Gastrocnemius medialis (tissue), 4 donors: ENCODE measurements at regions not wholly inside any gene's neighbourhood (a gene's known extent, or its start where the extent isn't known, plus 50 kb on each side); places are given as distances from the start of the nearest gene placed in this dataset.

Source experiments
- ATAC-seq, 2 donors: fragments of 150-250 bp; one replicate each; pipeline ENCODE4 v1.9.1; 2016
- DNase-seq, 2 donors: peaks; one replicate each; pipeline ENCODE4 v3.0.0-alpha.2; 2019
- H3K27ac ChIP-seq, 4 donors: fragments of 200-600 bp; sonication (generic); 1 replicate in 1 of 4; 2 replicates in 3 of 4; pipeline ENCODE4 v1.5.1; 2016 to 2018; ENCODE audit warnings: mild to moderate bottlenecking in 2 of 4, moderate library complexity in 1 of 4
- H3K27me3 ChIP-seq, 3 donors: fragments of 200-600 bp; sonication (generic) in 2 of 3; 1 replicate in 1 of 3; 2 replicates in 2 of 3; pipeline versions ENCODE4 v1.5.1 to v1.6.0; 2016 to 2019; ENCODE audit warnings: mild to moderate bottlenecking in 1 of 3, moderate library complexity in 1 of 3
- H3K36me3 ChIP-seq, 2 donors: fragments of 200-600 bp; sonication (generic) in 1 of 2; one replicate each; pipeline ENCODE4 v1.5.1; 2017 to 2018
- H3K4me1 ChIP-seq, 2 donors: fragments of 200-600 bp; sonication (generic) in 1 of 2; one replicate each; pipeline ENCODE4 v1.5.1; 2016 to 2017; ENCODE audit warnings: mild to moderate bottlenecking in 2 of 2
- H3K4me3 ChIP-seq, 4 donors: fragments of 200-600 bp; sonication (generic) in 3 of 4; 1 replicate in 1 of 4; 2 replicates in 3 of 4; pipeline ENCODE4 v1.5.1; 2016 to 2019; ENCODE audit warnings: mild to moderate bottlenecking in 2 of 4
- H3K9me3 ChIP-seq, 3 donors: fragments of 200-600 bp; sonication (generic) in 2 of 3; 1 replicate in 1 of 3; 2 replicates in 2 of 3; pipeline ENCODE4 v1.5.1; 2016 to 2019
- POLR2A ChIP-seq, 2 donors: fragments of 450-650 bp; IDR thresholded peaks; one replicate each; pipeline ENCODE4 v1.6.1; 2017; ENCODE audit warnings: antibody characterized with exemption in 2 of 2, mild to moderate bottlenecking in 2 of 2, moderate library complexity in 2 of 2
- in situ Hi-C, 4 donors: fragments of 200-750 bp; cut with MboI; loops; one replicate each; pipeline versions ENCODE4 v1.15.0 to v1.8.0; 2017; ENCODE audit warnings: low sequenced_read_pairs in 4 of 4
- intact Hi-C: fragments of 100-400 bp; cut with DNase I; formaldehyde crosslinking; loops from one replicate; pipeline ENCODE4 v1.15.1; 2023; ENCODE audit warnings: low total_unique reads
- TF ChIP-seq, protein P1 (sequence below), 5 experiments: fragments of 450-650 bp in 3 of 5; fragments of 200-600 bp in 2 of 5; sonication (generic) in 2 of 5; IDR thresholded peaks in 4 of 5; conservative IDR thresholded peaks in 1 of 5; 1 replicate in 4 of 5; 2 replicates in 1 of 5; pipeline ENCODE4 v1.5.1; 2016 to 2019; ENCODE audit warnings: antibody characterized with exemption in 5 of 5, mild to moderate bottlenecking in 3 of 5, moderate library complexity in 3 of 5

- peaks cover 0 to 3% (median 0%) of the 10 kb centered on the region in 3 donors for H3K27me3 ChIP-seq
- peak overlapping the region in 3 of 4 donors; percentile 71 to 79 (median 75) for H3K27ac ChIP-seq
- ATAC-seq (no peak), DNase-seq (no peak)
- in situ Hi-C loops = no loop called here
- H3K9me3 ChIP-seq = no peaks in the 10 kb centered on the region
- no peaks in the 10 kb centered on the region for H3K36me3 ChIP-seq
- peaks cover 11 to 18% of the 10 kb centered on the region in 2 donors for H3K4me1 ChIP-seq
- TF ChIP-seq, protein P1, sequence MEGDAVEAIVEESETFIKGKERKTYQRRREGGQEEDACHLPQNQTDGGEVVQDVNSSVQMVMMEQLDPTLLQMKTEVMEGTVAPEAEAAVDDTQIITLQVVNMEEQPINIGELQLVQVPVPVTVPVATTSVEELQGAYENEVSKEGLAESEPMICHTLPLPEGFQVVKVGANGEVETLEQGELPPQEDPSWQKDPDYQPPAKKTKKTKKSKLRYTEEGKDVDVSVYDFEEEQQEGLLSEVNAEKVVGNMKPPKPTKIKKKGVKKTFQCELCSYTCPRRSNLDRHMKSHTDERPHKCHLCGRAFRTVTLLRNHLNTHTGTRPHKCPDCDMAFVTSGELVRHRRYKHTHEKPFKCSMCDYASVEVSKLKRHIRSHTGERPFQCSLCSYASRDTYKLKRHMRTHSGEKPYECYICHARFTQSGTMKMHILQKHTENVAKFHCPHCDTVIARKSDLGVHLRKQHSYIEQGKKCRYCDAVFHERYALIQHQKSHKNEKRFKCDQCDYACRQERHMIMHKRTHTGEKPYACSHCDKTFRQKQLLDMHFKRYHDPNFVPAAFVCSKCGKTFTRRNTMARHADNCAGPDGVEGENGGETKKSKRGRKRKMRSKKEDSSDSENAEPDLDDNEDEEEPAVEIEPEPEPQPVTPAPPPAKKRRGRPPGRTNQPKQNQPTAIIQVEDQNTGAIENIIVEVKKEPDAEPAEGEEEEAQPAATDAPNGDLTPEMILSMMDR (IDR thresholded peaks at IDR 0.05 in 4 of 5, conservative IDR thresholded peaks at IDR 0.05 in 1 of 5) = no peak
- TF ChIP-seq POLR2A (IDR thresholded peaks at IDR 0.05) = no peak
- intact Hi-C loops = loop anchor here (2.0 kb wide), 1 partner anchor 67 kb away; no protein-coding TSS in a partner anchor
- no peak overlapping the region for H3K4me3 ChIP-seq
These were observed 69.1 kb upstream of the ZNF516 start for GRCh38 chr18:76564117-76564516.

DNA sequence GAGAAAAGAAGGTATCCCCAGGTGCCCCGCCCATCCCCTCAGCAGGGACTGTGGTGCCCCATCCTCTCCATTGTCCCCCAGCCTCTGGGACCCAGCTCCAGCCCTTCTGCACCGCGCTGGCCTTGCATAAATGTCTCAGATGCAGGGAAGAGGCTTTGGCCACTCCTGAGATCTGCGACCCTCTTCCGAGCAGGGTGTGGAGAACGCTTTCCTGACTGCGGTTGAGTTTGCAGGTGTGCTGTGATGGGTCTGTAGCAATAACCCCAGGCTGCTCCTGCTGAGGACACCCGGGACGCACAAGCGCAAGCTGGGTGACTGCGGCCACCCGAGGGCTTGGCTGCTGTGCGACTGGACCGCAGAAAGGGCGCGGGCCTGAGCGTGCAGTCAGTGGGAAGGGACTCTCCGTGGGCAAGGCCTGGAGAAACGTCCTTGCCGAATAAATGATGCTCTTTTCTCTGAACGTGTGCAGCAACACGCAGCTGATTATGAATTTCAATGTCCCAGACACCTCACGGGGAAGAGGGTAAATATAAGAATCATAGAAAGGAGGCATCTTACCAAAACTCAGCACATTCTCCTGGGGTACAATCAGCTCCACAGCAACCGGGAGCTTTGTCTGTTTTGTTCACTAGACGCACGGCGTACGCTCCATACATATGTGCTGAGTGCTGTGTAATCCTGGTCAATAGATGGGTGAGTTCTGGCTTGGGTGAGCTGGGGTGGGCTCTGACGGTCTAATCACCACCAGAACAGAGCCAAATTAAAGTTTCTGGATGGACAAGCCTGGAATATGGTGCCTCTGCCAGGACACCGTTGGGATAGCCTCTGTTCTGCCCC, 67.5 kb upstream of the ZNF516 start:
- no peaks in the 10 kb centered on the region for H3K36me3 ChIP-seq
- H3K27me3 ChIP-seq = peaks cover 0 to 6% (median 0%) of the 10 kb centered on the region in 3 donors
- DNase-seq (no peak), ATAC-seq (no peak)
- H3K4me1 ChIP-seq = peaks cover 11 to 18% of the 10 kb centered on the region in 2 donors
- no peak overlapping the region for H3K27ac ChIP-seq
- H3K4me3 ChIP-seq = no peak overlapping the region
- intact Hi-C loops (no loop called here), in situ Hi-C loops (no loop called here)
- TF ChIP-seq, protein P1 (IDR thresholded peaks at IDR 0.05 in 4 of 5, conservative IDR thresholded peaks at IDR 0.05 in 1 of 5) = no peak
- no peak for TF ChIP-seq POLR2A (IDR thresholded peaks at IDR 0.05)
- no peaks in the 10 kb centered on the region for H3K9me3 ChIP-seq

DNA sequence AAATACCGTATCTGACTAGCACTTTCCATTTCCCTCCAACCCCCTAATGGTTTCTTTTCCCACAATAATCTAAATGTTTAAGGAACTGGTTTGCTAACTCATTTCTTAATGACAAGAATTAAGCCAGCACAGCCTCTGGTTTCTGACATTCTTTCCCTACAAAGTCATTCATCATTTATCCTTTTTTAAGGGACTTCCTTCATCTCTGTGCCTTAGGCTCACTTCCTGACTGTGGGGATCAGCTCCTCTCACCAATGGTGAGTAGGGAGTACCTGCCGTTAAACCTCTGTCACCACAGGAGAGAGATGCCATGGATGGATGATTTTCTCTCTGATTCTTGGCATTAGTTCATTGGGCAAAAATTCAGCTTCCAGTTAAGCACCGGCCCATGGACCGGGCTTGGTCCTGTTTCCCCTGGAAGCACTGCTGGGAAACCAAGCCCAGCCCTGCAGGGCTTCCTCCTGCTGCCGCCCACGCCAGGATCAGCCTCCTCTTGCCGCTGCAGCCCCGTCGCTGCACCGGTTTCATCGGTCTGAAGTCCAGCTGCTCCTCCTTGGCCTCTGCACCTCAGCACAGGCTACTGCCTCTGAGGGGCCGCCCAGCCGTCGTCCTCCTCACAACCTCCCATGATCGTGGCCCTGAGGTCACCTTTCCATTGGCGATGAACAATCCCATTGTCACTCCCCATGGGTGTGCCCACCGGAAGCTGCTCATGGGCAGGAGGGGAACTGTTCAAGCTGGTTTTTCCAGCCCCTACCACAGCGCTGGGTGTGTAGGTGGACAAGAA, 64.0 kb upstream of the ZNF516 start:
- TF ChIP-seq POLR2A (IDR thresholded peaks at IDR 0.05) = no peak
- TF ChIP-seq, protein P1 (IDR thresholded peaks at IDR 0.05 in 4 of 5, conservative IDR thresholded peaks at IDR 0.05 in 1 of 5) = no peak
- DNase-seq = no peak
- ATAC-seq = no peak
- H3K27ac ChIP-seq = no peak overlapping the region
- H3K36me3 ChIP-seq = no peaks in the 10 kb centered on the region
- H3K27me3 ChIP-seq = peaks cover 0 to 6% (median 0%) of the 10 kb centered on the region in 3 donors
- intact Hi-C loops (no loop called here), in situ Hi-C loops (no loop called here)
- H3K4me3 ChIP-seq = no peak overlapping the region
- H3K4me1 ChIP-seq = no peaks in the 10 kb centered on the region
- H3K9me3 ChIP-seq = no peaks in the 10 kb centered on the region

DNA sequence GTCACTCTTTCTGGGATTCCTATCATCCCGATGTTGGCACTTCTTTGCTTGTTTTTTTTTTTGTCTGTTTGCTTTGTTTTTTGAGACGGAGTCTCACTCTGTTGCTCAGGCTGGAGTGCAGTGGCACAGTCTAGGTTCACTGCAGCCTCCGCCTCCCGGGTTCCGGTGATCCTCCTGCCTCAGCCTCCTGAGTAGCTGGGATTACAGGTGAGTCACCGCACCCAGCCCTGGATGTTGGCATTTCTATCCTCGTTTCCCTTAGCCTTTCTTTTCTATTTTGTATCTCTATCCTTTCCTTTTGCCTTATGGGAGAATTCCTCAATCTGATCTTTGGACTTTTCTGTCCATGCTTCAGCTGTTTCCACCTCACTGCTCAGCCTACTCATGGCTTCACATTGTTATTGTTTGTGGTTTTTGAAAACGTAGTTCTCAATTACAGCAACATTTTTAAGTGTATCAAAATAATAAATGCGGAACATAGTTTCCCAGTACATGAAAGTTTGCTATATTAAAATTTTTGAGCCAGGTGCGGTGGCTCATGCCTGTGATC, 62.1 kb upstream of the ZNF516 start:
- H3K27ac ChIP-seq = no peak overlapping the region
- peaks cover 0 to 6% (median 0%) of the 10 kb centered on the region in 3 donors for H3K27me3 ChIP-seq
- TF ChIP-seq, protein P1 (IDR thresholded peaks at IDR 0.05 in 4 of 5, conservative IDR thresholded peaks at IDR 0.05 in 1 of 5) = no peak
- TF ChIP-seq POLR2A (IDR thresholded peaks at IDR 0.05) = no peak
- DNase-seq = no peak
- no peak overlapping the region for H3K4me3 ChIP-seq
- H3K36me3 ChIP-seq = no peaks in the 10 kb centered on the region
- no peaks in the 10 kb centered on the region for H3K9me3 ChIP-seq
- no peak for ATAC-seq
- intact Hi-C loops (no loop called here), in situ Hi-C loops (no loop called here)
- no peaks in the 10 kb centered on the region for H3K4me1 ChIP-seq
